Mesenchymal stem cell (in vitro differentiated cells and primary cell): ENCODE measurements at regions not wholly inside any gene's neighbourhood (a gene's known extent, or its start where the extent isn't known, plus 50 kb on each side); places are given as distances from the start of the nearest gene placed in this dataset.
A peak's percentile ranks its signal among the peaks of the same experiment; 100 is the strongest.

Experiments
- DNase-seq: peaks from one replicate; pipeline ENCODE4 v3.0.0-alpha.2; 2013
- H2AFZ ChIP-seq: one replicate; pipeline ENCODE4 v1.6.1; 2013; ENCODE audit warnings: low read depth, mild to moderate bottlenecking, control low read depth, inconsistent platforms, low read length, moderate library complexity
- H2AK5ac ChIP-seq: 2 replicates; pipeline ENCODE4 v1.6.1; 2013; ENCODE audit warnings: low read length, moderate library complexity, mild to moderate bottlenecking, inconsistent platforms; ENCODE audit not compliant: severe bottlenecking
- H2BK120ac ChIP-seq: one replicate; pipeline ENCODE4 v1.6.1; 2013; ENCODE audit warnings: low read depth, mild to moderate bottlenecking, inconsistent platforms, low read length, moderate library complexity
- H2BK12ac ChIP-seq, 2 experiments: one replicate each; pipeline ENCODE4 v1.6.1; 2013; ENCODE audit warnings: inconsistent platforms in 2 of 2, low read length in 2 of 2, mild to moderate bottlenecking in 2 of 2, moderate library complexity in 2 of 2, control low read depth in 1 of 2
- H2BK15ac ChIP-seq: one replicate; pipeline ENCODE4 v1.6.1; 2013; ENCODE audit warnings: mild to moderate bottlenecking, low read depth, inconsistent platforms; ENCODE audit not compliant: poor library complexity, severe bottlenecking
- H2BK5ac ChIP-seq: 2 replicates; pipeline ENCODE4 v1.6.1; 2013; ENCODE audit warnings: low read depth, mild to moderate bottlenecking, low read length, control low read depth, inconsistent platforms; ENCODE audit not compliant: poor library complexity, severe bottlenecking
- H3K14ac ChIP-seq, 2 experiments: one replicate each; pipeline ENCODE4 v1.6.1; 2013; ENCODE audit warnings: inconsistent platforms in 2 of 2, low read length in 2 of 2, control low read depth in 1 of 2, mild to moderate bottlenecking in 1 of 2, moderate library complexity in 1 of 2
- H3K18ac ChIP-seq, 2 experiments: one replicate each; pipeline ENCODE4 v1.6.1; 2013; ENCODE audit warnings: inconsistent platforms in 2 of 2, low read length in 2 of 2, control low read depth in 1 of 2, low read depth in 1 of 2, mild to moderate bottlenecking in 1 of 2
- H3K23ac ChIP-seq, 2 experiments: one replicate each; pipeline ENCODE4 v1.6.1; 2013; ENCODE audit warnings: inconsistent platforms in 2 of 2, low read length in 2 of 2, mild to moderate bottlenecking in 2 of 2, moderate library complexity in 2 of 2, control low read depth in 1 of 2
- H3K27ac ChIP-seq: 2 replicates; pipeline ENCODE4 v1.5.1; 2013; ENCODE audit warnings: mild to moderate bottlenecking, moderate library complexity, low read length, control low read depth, inconsistent platforms; ENCODE audit not compliant: poor library complexity, severe bottlenecking
- H3K27me3 ChIP-seq, 2 experiments: 2 replicates each; pipeline versions ENCODE4 v1.6.1 to v1.7.0; 2013; ENCODE audit warnings: low read length in 2 of 2, mild to moderate bottlenecking in 2 of 2, moderate library complexity in 2 of 2, control low read depth in 1 of 2, inconsistent platforms in 1 of 2; ENCODE audit not compliant: control insufficient read depth in 1 of 2, insufficient read depth in 1 of 2
- H3K36me3 ChIP-seq, 2 experiments: 2 replicates each; pipeline versions ENCODE4 v1.6.1 to v1.7.0; 2013; ENCODE audit warnings: low read length in 2 of 2, control low read depth in 1 of 2, inconsistent platforms in 1 of 2, low read depth in 1 of 2, mild to moderate bottlenecking in 1 of 2; ENCODE audit not compliant: insufficient read depth in 2 of 2, control insufficient read depth in 1 of 2
- H3K4ac ChIP-seq, 2 experiments: one replicate each; pipeline ENCODE4 v1.6.1; 2013; ENCODE audit warnings: inconsistent platforms in 2 of 2, low read length in 2 of 2, mild to moderate bottlenecking in 2 of 2, moderate library complexity in 2 of 2, control low read depth in 1 of 2, low read depth in 1 of 2
- H3K4me1 ChIP-seq: 2 replicates; pipeline ENCODE4 v1.6.1; 2013; ENCODE audit warnings: low read depth, low read length, control low read depth; ENCODE audit not compliant: control insufficient read depth, insufficient read depth
- H3K4me2 ChIP-seq: 2 replicates; pipeline ENCODE4 v1.6.1; 2013; ENCODE audit warnings: low read length, mild to moderate bottlenecking, inconsistent platforms; ENCODE audit not compliant: poor library complexity, severe bottlenecking
- H3K4me3 ChIP-seq, 2 experiments: 2 replicates each; pipeline versions ENCODE4 v1.5.1 to v1.7.0; 2013; ENCODE audit warnings: low read length in 2 of 2, mild to moderate bottlenecking in 2 of 2, control low read depth in 1 of 2, low read depth in 1 of 2; ENCODE audit not compliant: insufficient read depth in 1 of 2
- H3K79me1 ChIP-seq: replicated peaks from 2 replicates; pipeline ENCODE4 v1.6.1; 2013; ENCODE audit warnings: mild to moderate bottlenecking, control low read depth, low read length, inconsistent platforms; ENCODE audit not compliant: poor library complexity, severe bottlenecking
- H3K9ac ChIP-seq: 2 replicates; pipeline ENCODE4 v1.7.0; 2013; ENCODE audit warnings: mild to moderate bottlenecking, low read length, moderate library complexity
- H3K9me3 ChIP-seq: 2 replicates; pipeline ENCODE4 v1.7.0; 2013; ENCODE audit warnings: mild to moderate bottlenecking, low read length; ENCODE audit not compliant: control insufficient read depth
- H4K8ac ChIP-seq: one replicate; pipeline ENCODE4 v1.6.1; 2013; ENCODE audit warnings: inconsistent platforms, mild to moderate bottlenecking, low read length, moderate library complexity
- H4K91ac ChIP-seq: one replicate; pipeline ENCODE4 v1.6.1; 2013; ENCODE audit warnings: mild to moderate bottlenecking, low read length, inconsistent platforms
- WGBS: methylation state at CpG from one replicate; pipeline ENCODE4 v1.1.7; 2013; ENCODE audit warnings: mixed read lengths; 5-methylcytosine and 5-hydroxymethylcytosine counted together

DNA sequence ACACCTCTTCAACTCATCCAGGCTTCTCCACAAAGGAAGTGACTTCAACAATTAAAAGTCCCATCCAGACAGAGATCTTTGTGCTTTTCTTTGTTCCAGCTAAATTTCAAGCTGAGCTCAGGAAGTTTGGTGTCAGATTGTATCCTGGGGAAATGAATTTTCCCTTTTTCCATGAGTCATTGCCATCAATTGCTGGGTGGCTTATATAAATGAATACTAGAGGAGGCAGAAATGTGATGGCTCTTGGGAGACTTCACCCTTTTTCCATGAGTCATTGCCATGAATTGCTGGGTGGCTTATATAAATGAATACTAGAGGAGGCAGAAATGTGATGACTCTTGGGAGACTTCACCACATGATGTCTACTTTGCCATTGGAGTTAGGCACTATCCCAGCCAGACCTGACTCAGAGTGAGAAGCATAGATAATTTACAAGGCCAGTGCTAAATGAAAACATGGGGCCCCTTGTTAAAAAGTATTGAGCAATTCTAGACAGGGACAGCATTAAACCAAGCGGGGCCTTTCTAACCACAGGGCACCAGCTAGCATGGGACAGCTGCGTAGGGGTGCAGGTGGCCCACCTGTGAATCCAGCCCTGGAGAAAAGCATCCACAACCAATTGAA is 339.2 kb upstream of the PODXL start:
- WGBS: 22% methylated on average over 2 of the region's 2 CpGs
- no peak overlapping the region for H3K27ac ChIP-seq
- no peak overlapping the region for H2BK5ac ChIP-seq
- peaks cover 3% of the 10 kb centered on the region for H3K4me1 ChIP-seq
- no peak overlapping the region for H3K14ac ChIP-seq
- peak; percentile 77 for DNase-seq
- no peaks in the 10 kb centered on the region for H3K9me3 ChIP-seq
- H4K8ac ChIP-seq: no peak overlapping the region
- H4K91ac ChIP-seq: no peak overlapping the region
- H3K18ac ChIP-seq: no peak overlapping the region
- no peak overlapping the region for H3K4ac ChIP-seq
- H3K4me2 ChIP-seq: no peak overlapping the region
- H3K23ac ChIP-seq: no peak overlapping the region
- no peak overlapping the region for H2BK120ac ChIP-seq
- H2BK15ac ChIP-seq: no peak overlapping the region
- H2AK5ac ChIP-seq: no peak overlapping the region
- H2BK12ac ChIP-seq: no peak overlapping the region
- H3K79me1 ChIP-seq: no peaks in the 10 kb centered on the region
- no peaks in the 10 kb centered on the region for H3K36me3 ChIP-seq
- H3K9ac ChIP-seq: peak overlapping the region; percentile 62
- peak overlapping the region in 1 of 2 experiments; percentile 32 for H3K4me3 ChIP-seq
- peaks cover 0 to 2% of the 10 kb centered on the region in 2 experiments for H3K27me3 ChIP-seq
- no peak overlapping the region for H2AFZ ChIP-seq

DNA sequence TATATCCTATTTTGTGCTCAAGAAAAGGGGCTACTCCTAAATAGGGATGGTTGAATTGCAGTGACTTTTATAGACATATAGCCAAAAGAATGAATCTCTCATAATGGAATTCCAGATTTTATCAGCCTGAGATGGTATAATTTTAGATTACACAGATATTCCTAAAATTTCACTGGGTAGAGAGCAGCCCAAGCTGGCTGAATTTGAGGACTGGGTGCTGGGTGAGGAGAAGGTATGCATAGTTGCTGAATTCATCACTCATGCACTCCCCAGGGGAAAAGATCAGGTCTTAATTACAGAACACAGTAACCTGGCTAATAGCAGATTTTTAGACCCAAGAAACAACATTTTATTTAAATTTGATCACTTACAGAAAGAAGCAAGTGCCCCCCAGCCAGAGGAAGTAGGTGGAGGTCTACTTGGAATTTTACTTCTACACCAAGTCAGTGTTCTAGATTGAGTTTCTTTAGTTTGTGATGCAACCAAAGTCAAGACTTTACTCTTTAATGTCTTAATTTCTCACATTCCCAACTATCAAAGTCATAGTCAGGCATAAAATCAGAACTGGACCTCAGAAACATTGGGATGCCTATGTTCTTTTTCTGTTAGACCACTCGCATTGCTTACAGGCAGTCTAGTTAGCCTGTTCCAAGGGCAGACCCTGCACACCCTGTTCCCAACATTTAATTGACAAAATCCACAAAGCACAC is 337.4 kb upstream of the PODXL start:
- Histone ChIP-seq H2AK5ac (no peak overlapping the region), H3K27ac (no peak overlapping the region), H3K9ac (no peak overlapping the region), H3K4me1 (peaks cover 3% of the 10 kb centered on the region), H4K91ac (no peak overlapping the region), H3K18ac (no peak overlapping the region), H3K4me3 (no peak overlapping the region), H2BK120ac (no peak overlapping the region), H3K9me3 (no peaks in the 10 kb centered on the region), H3K27me3 (peaks cover 0 to 15% of the 10 kb centered on the region in 2 experiments), H4K8ac (no peak overlapping the region), H3K4ac (no peak overlapping the region), H2BK15ac (no peak overlapping the region), H2AFZ (no peak overlapping the region), H2BK5ac (no peak overlapping the region), H3K23ac (no peak overlapping the region), H3K79me1 (no peaks in the 10 kb centered on the region), H3K4me2 (no peak overlapping the region), H3K36me3 (no peaks in the 10 kb centered on the region), H2BK12ac (no peak overlapping the region), H3K14ac (no peak overlapping the region)
- WGBS: 82% methylated on average over 1 of the region's 1 CpG
- DNase-seq: no peak

GRCh38 chr7:131890176-131890575 is 333.7 kb upstream of the PODXL start:
- Histone ChIP-seq H3K27me3 (peaks cover 0 to 49% of the 10 kb centered on the region in 2 experiments), H3K27ac (no peak overlapping the region), H2BK5ac (no peak overlapping the region), H3K23ac (no peak overlapping the region), H3K18ac (no peak overlapping the region), H2BK12ac (no peak overlapping the region), H3K4me2 (no peak overlapping the region), H3K4ac (no peak overlapping the region), H3K4me3 (no peak overlapping the region), H3K9me3 (peaks cover 14% of the 10 kb centered on the region), H4K91ac (no peak overlapping the region), H2BK15ac (no peak overlapping the region), H3K14ac (no peak overlapping the region), H3K79me1 (no peaks in the 10 kb centered on the region), H3K4me1 (no peaks in the 10 kb centered on the region), H4K8ac (no peak overlapping the region), H3K9ac (no peak overlapping the region), H3K36me3 (no peaks in the 10 kb centered on the region), H2AFZ (no peak overlapping the region), H2AK5ac (no peak overlapping the region), H2BK120ac (no peak overlapping the region)
- 79% methylated on average over 5 of the region's 6 CpGs for WGBS
- no peak for DNase-seq

GRCh38 chr7:131889572-131890150 is 333.2 kb upstream of the PODXL start:
- no peak overlapping the region for H3K23ac ChIP-seq
- no peaks in the 10 kb centered on the region for H3K4me1 ChIP-seq
- no peak overlapping the region for H2BK120ac ChIP-seq
- no peak overlapping the region for H3K4ac ChIP-seq
- no peak overlapping the region for H3K9ac ChIP-seq
- no peak overlapping the region for H3K18ac ChIP-seq
- no peak for DNase-seq
- no peak overlapping the region for H2AFZ ChIP-seq
- peaks cover 0 to 54% of the 10 kb centered on the region in 2 experiments for H3K27me3 ChIP-seq
- H2BK12ac ChIP-seq: no peak overlapping the region
- H4K8ac ChIP-seq: no peak overlapping the region
- H3K27ac ChIP-seq: no peak overlapping the region
- H3K36me3 ChIP-seq: no peaks in the 10 kb centered on the region
- no peak overlapping the region for H2BK15ac ChIP-seq
- no peak overlapping the region for H2AK5ac ChIP-seq
- H3K4me2 ChIP-seq: no peak overlapping the region
- no peaks in the 10 kb centered on the region for H3K79me1 ChIP-seq
- peaks cover 19% of the 10 kb centered on the region for H3K9me3 ChIP-seq
- no peak overlapping the region for H4K91ac ChIP-seq
- H3K14ac ChIP-seq: no peak overlapping the region
- no peak overlapping the region for H3K4me3 ChIP-seq
- WGBS: 83% methylated on average over 3 of the region's 4 CpGs
- H2BK5ac ChIP-seq: no peak overlapping the region
